Erythroblast (primary cell): ENCODE measurements at regions not wholly inside any gene's neighbourhood (a gene's known extent, or its start where the extent isn't known, plus 50 kb on each side); places are given as distances from the start of the nearest gene placed in this dataset.
"Not testable (repeated sequence)": the region's sequence is repeated elsewhere in the genome, so short reads cannot be mapped to it uniquely, and the experiment has no call there.

Experiments
- GATA1 ChIP-seq: IDR thresholded peaks from 2 replicates; pipeline ENCODE4 v1.6.1; 2011; ENCODE audit warnings: low read depth, mild to moderate bottlenecking, control low read depth, low read length, moderate library complexity
- POLR2A ChIP-seq: IDR thresholded peaks from 2 replicates; pipeline ENCODE4 v1.6.1; 2011; ENCODE audit warnings: mild to moderate bottlenecking, low read length

- not testable (repeated sequence) for TF ChIP-seq POLR2A, GATA1
Observed at GRCh38 chr3:147710753-147711152, 301.6 kb downstream of the ZIC1 start.
